A673 (cell line): ENCODE measurements at regions not wholly inside any gene's neighbourhood (a gene's known extent, or its start where the extent isn't known, plus 50 kb on each side); places are given as distances from the start of the nearest gene placed in this dataset.
"Not testable (repeated sequence)": the region's sequence is repeated elsewhere in the genome, so short reads cannot be mapped to it uniquely, and the experiment has no call there.

ENCODE experiments used
- CTCF ChIP-seq: fragments of 300-800, 200-600 bp; sonication (generic); conservative IDR thresholded peaks from 2 replicates; pipeline ENCODE4 v1.5.1; 2017; ENCODE audit warnings: low read depth, mild to moderate bottlenecking, antibody characterized with exemption, low read length, moderate library complexity, mixed read lengths
- EZH2 ChIP-seq: fragments of 200-600 bp; sonication (generic); IDR thresholded peaks from 2 replicates; pipeline ENCODE4 v1.6.1; 2017; ENCODE audit warnings: borderline replicate concordance, low read depth, mild to moderate bottlenecking, mixed read lengths, antibody characterized with exemption, low read length; ENCODE audit not compliant: poor library complexity, severe bottlenecking

- TF ChIP-seq CTCF, EZH2: not testable (repeated sequence)
Measured at GRCh38 chr14:82038066-82038465, 504.4 kb upstream of the SEL1L start.
